NCI-H2081 (cell line): ENCODE measurements at regions not wholly inside any gene's neighbourhood (a gene's known extent, or its start where the extent isn't known, plus 50 kb on each side); places are given as distances from the start of the nearest gene placed in this dataset.

Source experiments
- DNase-seq, 2 experiments: peaks; one replicate each; lab custom pipeline; 2025; lab: John Stamatoyannopoulos, UW

DNA sequence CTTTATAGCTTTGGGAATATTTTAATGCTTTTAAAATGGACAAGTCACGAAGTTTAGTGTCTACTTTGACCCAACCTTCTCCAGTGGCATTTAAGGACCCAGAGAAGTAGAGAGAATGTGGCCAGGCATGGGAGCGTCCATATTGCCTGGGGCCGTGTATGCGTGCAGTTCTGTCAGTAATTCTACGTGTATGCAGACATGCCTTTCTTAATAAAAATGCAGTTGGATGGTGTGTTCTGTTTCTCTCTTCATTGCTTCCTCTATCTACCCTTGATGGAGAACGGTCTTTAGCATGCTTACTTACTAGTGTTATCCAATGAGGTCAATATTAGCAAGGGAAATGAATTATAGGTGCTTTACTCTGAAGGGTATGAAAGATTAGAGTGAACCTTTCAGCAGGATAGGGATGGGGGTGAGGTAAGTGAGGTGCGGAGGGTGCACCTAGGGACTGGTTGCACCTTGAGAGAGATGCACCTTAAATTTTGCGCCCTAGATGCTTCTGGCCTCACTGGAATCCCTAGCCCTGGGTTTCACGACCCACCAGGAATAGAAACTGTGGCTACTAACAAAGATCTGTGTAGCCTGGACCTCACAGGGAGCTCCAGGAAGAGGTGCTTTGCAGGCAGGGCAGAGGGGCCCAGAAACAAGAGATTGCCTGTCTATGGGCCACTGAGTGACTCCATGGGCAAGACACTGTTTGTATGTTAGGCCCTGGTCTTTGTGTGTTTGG is 194.3 kb downstream of the MYCN start:
- no peak for DNase-seq

DNA sequence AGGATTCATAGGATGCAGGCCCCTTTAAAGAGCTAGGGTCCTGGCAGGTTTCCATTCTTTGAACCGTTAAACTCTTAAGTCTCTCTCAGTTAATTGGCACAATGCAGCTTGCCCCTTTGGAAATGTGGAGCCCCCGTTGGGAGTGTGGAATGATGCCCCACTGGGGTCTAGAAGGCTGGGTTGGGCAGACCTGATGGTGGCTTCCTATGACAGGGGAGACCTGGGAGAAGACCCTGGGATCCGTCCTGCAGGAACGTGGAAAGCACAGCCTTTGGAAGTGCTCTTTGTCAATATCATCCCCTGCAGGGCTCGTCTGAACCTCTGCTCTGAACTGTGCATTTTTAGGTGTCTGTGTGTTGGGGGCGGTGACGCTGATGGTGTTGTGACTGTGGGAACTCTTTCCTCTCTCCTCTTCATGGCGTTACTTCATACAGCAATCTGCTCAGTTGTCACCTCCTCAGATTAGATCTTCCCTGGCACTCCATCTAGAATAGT is 190.6 kb downstream of the MYCN start:
- no peak for DNase-seq

DNA sequence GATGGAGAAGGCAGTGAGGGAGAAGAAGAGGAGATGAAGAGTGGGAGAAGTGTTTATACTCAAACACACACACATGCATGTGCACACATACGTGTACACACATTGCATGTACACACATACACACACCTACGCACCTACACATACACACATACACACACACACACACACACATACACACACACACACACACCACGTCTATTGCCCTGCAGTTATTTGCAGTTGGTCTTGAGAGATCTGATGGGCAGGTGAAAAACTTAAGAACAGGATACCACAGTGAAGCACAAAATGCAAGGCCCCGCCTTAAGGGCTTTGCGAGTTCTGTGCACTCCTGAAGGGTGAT is 190.2 kb downstream of the MYCN start:
- no peak for DNase-seq

DNA sequence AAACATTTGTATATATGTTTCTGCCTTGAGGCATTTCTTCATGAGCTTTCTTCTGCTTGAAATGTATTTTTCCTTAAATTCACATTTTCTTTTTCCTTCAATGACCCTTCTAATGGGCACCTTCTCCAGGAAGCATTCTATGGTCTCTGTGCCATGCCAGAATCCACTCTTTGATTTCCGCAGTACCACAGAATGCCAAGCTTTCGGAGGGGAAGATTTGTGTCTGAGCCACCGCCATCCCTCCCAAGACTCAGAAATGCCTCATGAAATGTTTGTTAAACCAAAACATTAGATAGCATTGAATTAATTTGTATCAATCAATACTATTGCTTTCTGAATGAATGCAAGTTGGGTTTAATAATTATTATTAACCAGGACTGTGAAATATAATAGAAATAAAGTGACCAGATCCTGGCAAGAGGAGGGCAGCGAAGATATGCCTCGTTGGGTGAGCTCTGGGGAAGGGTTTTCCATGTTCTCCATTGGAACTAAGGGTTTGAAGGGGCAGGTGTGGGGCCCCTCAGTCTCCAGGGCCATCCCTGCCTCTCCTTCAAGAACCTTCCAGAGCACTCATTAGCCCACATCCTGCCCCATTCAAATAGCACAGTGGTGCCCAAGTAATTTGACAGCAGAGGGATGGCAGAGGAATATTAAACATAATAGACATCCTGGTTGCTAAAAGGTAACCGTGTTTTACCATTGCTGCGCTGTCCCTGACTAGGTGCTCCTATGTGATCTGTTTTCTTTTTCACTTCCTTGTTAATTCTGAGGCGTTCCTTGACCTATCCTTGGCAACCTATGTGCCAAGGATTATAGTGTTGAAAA is 189.6 kb downstream of the MYCN start:
- no peak for DNase-seq

DNA sequence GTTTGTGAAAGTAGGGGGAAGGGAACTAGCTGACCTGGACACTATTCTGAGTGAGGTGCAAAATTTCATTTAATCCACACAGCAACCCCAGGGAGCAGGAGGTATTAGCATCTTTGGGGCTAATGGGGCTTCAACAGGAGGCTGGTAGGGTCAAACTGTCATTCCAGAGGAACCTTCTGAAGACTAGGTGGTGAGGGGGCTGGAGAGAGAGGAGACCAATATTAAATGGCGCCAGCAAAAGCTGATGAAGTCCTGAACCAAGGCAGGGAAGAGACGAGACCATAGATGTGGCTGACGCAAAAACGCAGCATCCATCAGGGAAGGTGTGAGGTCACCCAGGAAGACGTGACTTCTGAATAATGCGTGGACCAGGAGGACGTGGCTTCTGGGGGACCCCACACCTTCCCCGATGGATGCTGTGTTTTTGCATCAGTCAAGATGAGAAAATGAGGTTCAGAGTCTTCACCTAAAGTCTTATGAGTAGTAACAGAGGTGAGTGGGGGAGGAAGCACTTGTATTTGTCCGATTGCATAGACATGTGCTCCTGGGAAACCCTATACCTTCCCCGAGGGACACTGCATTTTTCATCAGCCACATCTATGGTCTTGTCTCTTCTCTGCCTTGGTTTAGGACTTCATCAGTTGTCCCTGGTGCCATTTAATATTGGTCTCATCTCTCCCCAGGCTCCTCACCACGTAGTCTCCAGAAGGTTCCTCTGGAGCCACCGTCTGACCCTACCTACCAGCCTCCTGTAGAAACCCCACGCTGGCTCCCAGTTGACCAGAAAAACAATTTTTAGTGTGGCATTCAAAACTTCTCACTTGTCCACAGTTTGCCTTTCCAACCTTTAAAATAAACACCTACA is 188.6 kb downstream of the MYCN start:
- DNase-seq = no peak

DNA sequence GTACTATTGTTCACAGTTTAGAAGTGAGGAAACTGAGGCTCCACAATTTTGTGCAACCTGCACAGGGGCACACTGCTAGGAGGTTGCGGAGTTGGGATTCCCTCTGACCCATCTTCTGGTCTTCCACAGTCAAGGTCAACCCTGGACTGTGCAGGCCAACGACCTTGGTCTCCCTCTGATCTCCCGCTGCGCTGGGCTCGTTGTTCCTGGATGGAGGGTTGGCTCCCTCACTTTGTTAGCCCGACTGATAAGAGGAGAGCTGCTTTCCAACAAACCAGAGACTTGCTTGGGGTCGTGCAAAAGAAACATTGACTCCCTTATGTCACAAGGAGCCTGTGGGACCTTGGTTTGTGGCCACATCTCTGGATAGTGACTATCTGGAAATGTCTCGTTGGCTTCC is 187.6 kb downstream of the MYCN start:
- no peak for DNase-seq

DNA sequence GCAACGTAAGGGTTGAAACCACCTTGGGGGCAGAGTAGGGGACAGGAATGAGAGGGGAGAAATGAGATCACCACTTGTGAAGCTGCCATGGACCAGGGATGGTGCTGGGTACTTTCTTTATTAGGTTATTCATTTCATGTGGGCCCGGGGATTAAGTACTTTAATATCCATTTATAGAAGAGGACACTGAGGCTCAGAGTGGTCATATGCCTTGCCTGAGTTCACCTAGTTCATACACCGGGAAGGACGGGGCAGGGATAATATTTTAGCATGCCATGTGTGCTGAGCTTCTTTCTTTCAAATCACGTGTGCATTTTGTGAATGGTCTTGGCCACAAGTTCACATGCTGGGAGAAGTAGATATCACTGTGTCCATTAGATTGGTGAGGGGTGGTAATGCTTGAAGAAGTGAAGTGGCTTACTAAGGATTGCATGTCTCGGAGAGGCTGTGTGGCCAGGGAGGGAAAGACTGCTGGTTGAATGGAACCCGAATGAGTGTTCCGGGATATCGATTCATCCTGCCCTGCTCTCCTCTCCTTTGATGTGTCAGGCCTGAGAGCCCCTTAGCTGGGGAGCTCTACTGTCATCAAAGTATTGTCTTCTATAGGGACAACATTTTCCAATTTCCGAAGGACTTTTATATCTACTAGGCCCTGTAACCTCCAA is 187.1 kb downstream of the MYCN start:
- no peak for DNase-seq

DNA sequence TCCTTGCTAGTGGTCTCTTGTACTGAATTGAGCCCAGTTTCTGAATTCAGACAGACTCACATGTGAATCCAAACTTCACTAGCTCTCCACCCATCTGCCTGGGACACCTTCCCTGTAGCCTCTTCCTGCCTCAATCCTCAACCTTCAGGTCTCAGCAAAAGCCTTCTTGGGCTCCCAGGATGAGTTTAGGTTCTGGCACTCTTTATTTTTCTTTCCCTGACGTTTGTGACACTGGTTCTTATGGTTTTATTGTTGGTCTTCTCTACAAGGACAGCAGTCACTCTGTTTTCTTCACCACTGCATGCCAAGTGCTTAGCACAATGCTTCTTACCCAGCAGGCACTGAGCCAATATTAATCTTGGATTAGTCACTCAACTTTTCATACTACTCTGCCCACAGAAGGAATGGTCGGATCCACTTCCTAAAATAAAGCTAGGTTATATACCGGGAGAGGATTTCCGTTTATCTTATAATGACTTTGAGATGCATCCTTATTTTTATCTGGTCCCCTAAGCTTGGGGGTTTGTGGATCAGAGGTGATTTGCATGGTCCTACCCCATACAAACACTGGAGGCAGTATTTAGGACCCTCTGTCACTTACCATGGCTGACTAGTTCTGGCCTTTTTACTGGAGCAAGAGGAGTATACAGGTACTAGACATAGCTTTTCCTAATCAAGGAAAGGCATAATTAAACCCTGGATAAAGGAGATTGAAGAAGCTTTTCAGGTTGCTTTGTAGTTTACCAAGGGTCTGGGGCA is 186.3 kb downstream of the MYCN start:
- DNase-seq = no peak

DNA sequence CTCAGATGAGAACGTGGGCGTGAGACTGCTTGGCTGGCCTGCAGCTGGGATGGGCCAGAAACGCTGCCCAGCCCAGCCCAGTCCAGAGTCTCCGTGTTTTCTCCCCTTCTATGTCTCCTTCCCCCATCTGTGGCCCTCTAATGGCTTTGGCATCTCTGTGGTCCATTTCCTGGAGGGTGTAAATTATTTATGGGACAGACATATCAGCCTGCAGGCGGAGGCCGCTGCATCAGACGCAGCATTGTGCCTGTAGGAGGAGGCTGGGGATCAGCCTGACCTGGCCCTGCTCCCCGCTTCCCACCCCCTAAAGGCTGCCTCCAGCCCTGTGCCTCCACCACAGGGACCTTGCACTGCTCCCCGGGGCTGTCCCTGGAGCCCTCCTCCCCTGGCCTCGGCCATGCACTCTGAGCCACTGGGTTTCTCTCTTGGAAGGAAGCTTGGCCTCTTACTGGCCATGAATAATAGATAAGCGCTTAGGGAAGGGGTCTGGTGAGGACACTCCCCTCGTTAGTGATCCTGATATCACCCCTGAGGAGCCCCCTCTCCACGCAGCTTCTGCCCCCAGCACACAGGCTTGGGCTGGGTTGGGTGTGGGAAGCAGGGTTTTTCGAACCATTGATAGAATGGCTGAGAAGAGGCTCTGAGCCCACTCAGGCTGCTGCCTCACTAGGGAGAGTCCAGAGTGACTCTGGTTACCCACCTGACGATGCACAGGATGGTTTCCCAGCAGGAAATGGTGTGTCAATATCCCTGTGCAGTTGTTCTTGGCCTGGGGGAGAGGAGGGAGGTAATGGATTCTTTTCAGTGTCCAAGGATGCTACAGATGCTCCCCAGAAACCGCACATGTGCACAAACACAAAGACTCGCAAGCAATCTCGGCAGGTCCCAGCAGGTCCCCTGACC is 185.5 kb downstream of the MYCN start:
- no peak for DNase-seq

DNA sequence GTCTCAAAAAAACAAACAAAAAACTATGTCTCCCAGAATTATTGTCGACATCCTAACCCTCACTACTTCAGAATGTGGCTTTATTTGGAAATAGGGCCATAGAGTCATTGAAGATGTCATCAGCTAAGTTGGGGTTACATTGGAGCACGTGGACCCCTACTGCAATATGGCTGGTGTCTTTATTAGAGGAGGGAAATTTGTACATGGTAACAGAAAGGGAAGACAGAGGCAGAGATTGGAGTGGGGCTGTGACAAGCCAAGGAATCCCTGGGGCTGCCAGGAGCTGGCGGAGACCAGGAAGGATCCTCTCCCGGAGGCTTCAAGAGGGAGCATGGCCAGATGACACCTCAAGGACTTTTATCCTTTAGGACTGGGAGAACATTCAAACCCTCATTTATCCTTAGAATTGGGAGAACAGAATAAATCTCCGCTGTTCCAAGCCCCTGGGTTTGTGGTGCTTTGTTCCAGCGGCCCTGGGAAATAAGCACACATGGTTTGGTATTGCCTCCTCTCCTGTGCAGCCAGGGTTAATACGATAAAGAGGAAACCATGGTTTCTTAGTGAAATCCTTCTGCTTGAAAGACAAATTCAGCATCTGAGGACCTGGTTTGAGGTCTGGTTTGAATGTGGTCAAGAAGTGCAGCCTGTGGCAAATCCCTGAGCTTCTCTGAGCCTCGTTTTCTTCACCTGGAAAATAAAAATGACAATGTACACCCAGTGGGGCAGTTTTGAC is 184.7 kb downstream of the MYCN start:
- DNase-seq = no peak

DNA sequence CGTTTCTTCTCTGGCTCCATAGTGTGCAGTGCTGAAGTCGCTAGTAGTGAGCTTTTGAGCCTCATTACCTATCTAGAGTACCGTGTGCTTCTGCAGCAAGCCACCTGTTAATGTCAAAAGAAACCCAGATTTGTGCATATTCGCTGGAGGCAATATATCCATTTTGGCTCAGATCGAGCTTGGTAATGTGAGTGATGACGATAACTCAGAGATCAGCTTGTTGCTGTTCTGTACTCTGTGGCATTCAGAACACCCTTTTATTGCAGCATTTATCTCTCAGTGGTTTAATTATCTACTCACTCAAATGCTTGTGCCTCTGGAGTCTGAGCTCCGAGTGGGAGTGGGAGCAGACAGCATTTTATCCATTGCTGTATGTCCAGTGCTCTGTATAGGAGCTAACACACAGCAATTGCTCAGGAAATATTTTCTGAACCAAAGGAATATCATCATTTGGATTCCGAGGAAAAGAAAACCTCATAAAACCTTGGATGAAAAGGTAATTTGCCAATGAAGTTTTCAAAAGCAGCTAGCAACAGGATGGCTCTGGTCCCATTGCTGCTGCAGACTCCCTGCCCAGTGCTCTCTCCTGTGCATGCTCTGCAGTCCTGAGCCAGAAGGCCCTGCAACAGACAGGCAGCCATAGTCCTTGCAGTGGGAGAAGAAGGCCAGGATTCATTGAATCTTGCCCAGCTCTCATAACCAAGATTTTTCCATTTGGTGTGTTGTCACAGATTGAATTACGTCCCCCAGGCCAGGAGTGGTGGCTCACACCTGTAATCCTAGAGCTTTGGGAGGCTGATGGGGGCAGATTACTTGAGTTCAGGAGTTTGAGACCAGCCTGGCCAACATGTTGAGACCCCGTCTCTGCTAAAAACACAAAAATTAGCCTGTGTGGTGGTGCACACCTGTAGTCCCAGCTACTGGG is 183.8 kb downstream of the MYCN start:
- no peak for DNase-seq

DNA sequence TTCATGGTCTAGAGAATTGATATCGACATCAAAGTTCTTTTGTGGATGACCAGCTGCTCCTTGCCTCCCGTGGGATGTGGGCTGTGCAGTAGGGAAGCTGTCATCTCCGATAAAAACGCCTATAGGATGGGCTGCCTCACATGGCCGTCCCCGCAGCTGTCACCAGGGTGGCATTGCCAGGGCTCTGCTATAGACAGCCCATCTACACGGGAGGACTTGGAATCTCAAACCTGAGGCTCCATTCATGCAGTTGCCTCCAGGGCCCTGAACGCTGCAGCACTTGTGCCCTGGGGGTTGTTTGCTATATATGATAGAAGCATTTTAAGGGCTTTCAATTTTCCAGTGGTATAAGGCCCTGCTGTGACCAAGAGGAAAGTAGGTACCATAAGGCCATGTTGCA is 183.1 kb downstream of the MYCN start:
- no peak for DNase-seq

DNA sequence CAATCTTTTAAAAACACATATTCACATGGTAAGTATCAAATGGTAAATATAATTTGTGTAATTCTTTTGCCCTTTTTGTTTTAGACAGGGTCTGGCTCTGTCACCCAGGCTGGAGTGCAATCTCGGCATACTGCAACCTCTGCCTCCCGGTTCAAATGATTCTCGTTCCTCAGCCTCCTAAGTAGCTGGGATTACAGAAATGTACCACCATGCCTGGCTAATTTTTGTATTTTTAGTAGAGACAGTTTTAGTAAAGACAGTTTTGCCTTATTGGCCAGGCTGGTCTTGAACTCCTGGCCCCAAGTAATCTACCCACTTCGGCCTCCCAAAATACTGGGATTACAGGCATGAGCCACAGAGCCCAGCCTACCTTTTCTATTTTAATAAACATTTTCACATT is 182.2 kb downstream of the MYCN start:
- DNase-seq = no peak

DNA sequence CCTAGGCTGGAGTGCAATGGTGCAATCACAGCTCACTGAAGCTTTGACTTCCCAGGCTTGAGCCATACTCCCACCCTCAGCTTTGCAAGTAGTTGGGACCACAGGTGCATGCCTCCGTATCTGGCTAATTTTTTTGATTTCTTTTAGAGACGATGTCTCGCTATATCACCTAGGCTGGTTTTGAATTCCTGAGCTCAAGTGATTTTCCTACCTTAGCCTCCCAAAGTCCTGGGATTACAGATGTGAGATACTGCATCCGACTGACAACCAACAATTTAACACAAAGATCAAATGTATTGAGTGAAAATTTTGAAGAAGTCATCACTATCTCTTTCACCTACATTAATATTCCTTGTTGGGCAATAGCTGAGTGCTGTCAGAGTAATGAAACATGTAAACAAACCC is 181.6 kb downstream of the MYCN start:
- no peak for DNase-seq

DNA sequence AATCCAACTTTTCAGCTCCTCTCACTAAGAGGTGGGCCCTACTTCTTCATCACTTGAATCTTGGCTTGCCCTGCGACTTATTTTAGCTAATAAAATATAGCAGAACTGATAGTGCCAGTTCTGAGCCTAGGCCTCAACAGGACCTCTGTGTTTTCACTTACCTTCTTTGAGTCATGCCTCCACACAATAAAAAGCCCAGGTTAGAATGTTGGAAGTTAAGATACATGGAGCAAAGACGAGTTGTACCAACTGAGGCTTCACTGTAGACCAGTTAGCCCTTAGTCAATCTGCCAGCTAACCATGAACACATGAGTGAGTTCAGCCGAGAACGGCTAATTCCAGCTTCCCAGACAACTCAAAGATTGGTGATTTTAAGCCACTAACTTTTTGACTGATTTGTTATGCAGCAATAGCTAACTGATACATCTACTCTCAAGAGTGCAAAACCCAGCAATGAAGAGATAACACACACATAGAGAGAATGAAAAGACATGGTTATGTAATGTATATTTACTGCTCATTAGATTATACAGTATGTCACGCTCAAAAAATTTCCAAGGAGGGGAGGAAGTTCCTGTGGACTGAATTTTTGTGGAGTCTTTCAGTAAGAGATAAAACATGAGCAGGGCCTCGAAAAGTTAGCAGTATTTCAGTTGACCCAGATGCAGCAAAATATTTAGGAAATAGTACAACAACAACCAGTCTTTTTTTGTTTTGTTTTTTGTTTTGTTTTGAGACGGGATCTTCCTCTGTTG is 181.1 kb downstream of the MYCN start:
- DNase-seq = no peak

DNA sequence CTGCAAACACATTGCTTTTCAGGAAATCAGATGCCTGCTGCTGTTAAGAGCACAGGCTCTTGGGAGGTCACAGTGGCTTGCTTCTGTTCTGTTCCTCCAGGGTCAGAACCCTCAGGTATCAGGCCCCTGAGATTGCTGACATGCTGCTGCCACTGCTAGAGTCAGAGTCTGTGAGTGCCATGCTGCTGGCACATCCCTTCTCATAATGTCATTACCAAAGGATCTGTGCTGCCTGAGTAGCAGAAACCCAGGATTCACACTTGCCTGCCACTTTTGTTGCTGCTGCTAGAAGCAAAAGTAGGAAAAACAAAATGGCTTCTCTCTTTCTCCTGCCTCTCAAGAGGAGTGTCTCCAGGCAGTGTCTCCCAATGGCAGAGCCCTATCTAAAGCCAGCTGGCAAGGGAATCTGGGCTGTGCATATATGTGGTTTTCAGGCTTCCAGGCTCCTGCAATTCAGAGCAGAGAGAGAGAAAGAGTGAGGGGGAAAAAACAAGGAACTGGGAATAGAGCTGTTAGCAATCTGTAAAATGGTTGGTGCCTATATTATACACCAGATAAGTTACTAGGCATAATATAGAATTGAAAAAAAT is 180.3 kb downstream of the MYCN start:
- DNase-seq = no peak

DNA sequence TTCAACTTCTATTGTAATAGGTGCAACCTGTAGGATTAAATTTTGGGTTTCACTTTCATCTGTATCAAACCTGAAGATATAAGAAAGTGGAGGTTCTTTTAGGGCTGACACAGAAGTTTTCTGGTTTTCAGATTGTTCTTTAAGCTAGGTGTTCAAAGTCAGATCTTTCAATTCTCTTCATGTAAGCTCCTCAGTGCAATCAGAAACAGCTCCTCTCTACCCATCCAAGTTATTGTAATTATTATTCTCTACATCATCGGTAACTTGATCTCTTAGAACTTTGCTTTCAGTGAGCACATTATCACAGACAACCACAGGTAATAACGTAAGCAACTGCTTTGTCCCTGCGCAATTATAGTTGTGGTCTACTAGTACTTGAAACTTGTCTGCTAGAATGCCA is 179.4 kb downstream of the MYCN start:
- DNase-seq = no peak
